ENCODE measurements at regions not wholly inside any gene's neighbourhood (a gene's known extent, or its start where the extent isn't known, plus 50 kb on each side); places are given as distances from the start of the nearest gene placed in this dataset.
"Not testable (repeated sequence)": the region's sequence is repeated elsewhere in the genome, so short reads cannot be mapped to it uniquely, and the experiment has no call there.

- DNase-seq (ENCODE audit: low read depth in 4 of 4, low spot score in 3 of 4): not testable (repeated sequence)
Observed at GRCh38 chr17:13659051-13659450, 57.3 kb upstream of the HS3ST3A1 start.

GRCh38 chr17:13665872-13666635 lies 64.3 kb upstream of the HS3ST3A1 start:
- no peak for DNase-seq (ENCODE audit: low read depth in 4 of 4, low spot score in 3 of 4)

- no peak for DNase-seq (ENCODE audit: low read depth in 4 of 4, low spot score in 3 of 4)
Observed at GRCh38 chr17:13671341-13671740, 69.6 kb upstream of the HS3ST3A1 start.

GRCh38 chr17:13671771-13672170 lies 70.0 kb upstream of the HS3ST3A1 start:
- DNase-seq (ENCODE audit: low read depth in 4 of 4, low spot score in 3 of 4): no peak

GRCh38 chr17:13678361-13678760 lies 76.6 kb upstream of the HS3ST3A1 start:
- DNase-seq (ENCODE audit: low read depth in 4 of 4, low spot score in 3 of 4): no peak

- DNase-seq (ENCODE audit: low read depth in 4 of 4, low spot score in 3 of 4): no peak
Observed at GRCh38 chr17:13678841-13679240, 77.1 kb upstream of the HS3ST3A1 start.

- DNase-seq (ENCODE audit: low read depth in 4 of 4, low spot score in 3 of 4): no peak
Observed at GRCh38 chr17:13688716-13689115, 87.0 kb upstream of the HS3ST3A1 start.

GRCh38 chr17:13690806-13691205 lies 89.1 kb upstream of the HS3ST3A1 start:
- DNase-seq (ENCODE audit: low read depth in 4 of 4, low spot score in 3 of 4): no peak

GRCh38 chr17:13694934-13695333 lies 93.2 kb upstream of the HS3ST3A1 start:
- DNase-seq (ENCODE audit: low read depth in 4 of 4, low spot score in 3 of 4): no peak

- no peak for DNase-seq (ENCODE audit: low read depth in 4 of 4, low spot score in 3 of 4)
Observed at GRCh38 chr17:13698832-13699231, 97.1 kb upstream of the HS3ST3A1 start.

- DNase-seq (ENCODE audit: low read depth in 4 of 4, low spot score in 3 of 4): no peak
Observed at GRCh38 chr17:13699261-13699660, 97.5 kb upstream of the HS3ST3A1 start.

GRCh38 chr17:13702266-13702665 lies 100.5 kb upstream of the HS3ST3A1 start:
- no peak for DNase-seq (ENCODE audit: low read depth in 4 of 4, low spot score in 3 of 4)

GRCh38 chr17:13704333-13704732 lies 102.6 kb upstream of the HS3ST3A1 start:
- no peak for DNase-seq (ENCODE audit: low read depth in 4 of 4, low spot score in 3 of 4)

GRCh38 chr17:13705221-13705620 lies 103.5 kb upstream of the HS3ST3A1 start:
- DNase-seq (ENCODE audit: low read depth in 4 of 4, low spot score in 3 of 4): peak in 1 of 4 donors; percentile 12

- DNase-seq (ENCODE audit: low read depth in 4 of 4, low spot score in 3 of 4): no peak
Observed at GRCh38 chr17:13721705-13722104, 120.0 kb upstream of the HS3ST3A1 start.

- DNase-seq (ENCODE audit: low read depth in 4 of 4, low spot score in 3 of 4): no peak
Observed at GRCh38 chr17:13725288-13725990, 123.7 kb upstream of the HS3ST3A1 start.

GRCh38 chr17:13727441-13728171 lies 125.9 kb upstream of the HS3ST3A1 start:
- no peak for DNase-seq (ENCODE audit: low read depth in 4 of 4, low spot score in 3 of 4)

- no peak for DNase-seq (ENCODE audit: low read depth in 4 of 4, low spot score in 3 of 4)
Observed at GRCh38 chr17:13728781-13729180, 127.1 kb upstream of the HS3ST3A1 start.

- no peak for DNase-seq (ENCODE audit: low read depth in 4 of 4, low spot score in 3 of 4)
Observed at GRCh38 chr17:13729466-13730134, 127.9 kb upstream of the HS3ST3A1 start.

- DNase-seq (ENCODE audit: low read depth in 4 of 4, low spot score in 3 of 4): no peak
Observed at GRCh38 chr17:13734880-13735279, 133.2 kb upstream of the HS3ST3A1 start.

- DNase-seq (ENCODE audit: low read depth in 4 of 4, low spot score in 3 of 4): no peak
Observed at GRCh38 chr17:13735444-13735843, 133.7 kb upstream of the HS3ST3A1 start.

Measured in right renal pelvis (tissue), 4 donors.